GM23248 (cell line): ENCODE measurements at regions not wholly inside any gene's neighbourhood (a gene's known extent, or its start where the extent isn't known, plus 50 kb on each side); places are given as distances from the start of the nearest gene placed in this dataset.

ENCODE experiments used
- DNase-seq: peaks from one replicate; pipeline ENCODE4 v3.0.0-alpha.2; 2015
- H2AFZ ChIP-seq: fragments of 200-600 bp; sonication (generic); 2 replicates; pipeline ENCODE4 v1.6.1; 2016; ENCODE audit warnings: antibody characterized with exemption
- H3F3A ChIP-seq: fragments of 200-600 bp; sonication (generic); 2 replicates; pipeline ENCODE4 v1.6.1; 2016; ENCODE audit warnings: mild to moderate bottlenecking, antibody characterized with exemption, mixed run types; ENCODE audit not compliant: insufficient read depth
- H3K27ac ChIP-seq: fragments of 200-600 bp; sonication (generic); 2 replicates; pipeline ENCODE4 v1.5.1; 2016; ENCODE audit warnings: mild to moderate bottlenecking
- H3K27me3 ChIP-seq: fragments of 200-600 bp; sonication (generic); replicated peaks from 2 replicates; pipeline ENCODE4 v1.6.1; 2016; ENCODE audit warnings: mild to moderate bottlenecking; ENCODE audit not compliant: insufficient read depth
- H3K36me3 ChIP-seq: fragments of 200-600 bp; sonication (generic); 2 replicates; pipeline ENCODE4 v1.6.1; 2016; ENCODE audit warnings: low read depth, mild to moderate bottlenecking
- H3K4me1 ChIP-seq: fragments of 200-600 bp; sonication (generic); 2 replicates; pipeline ENCODE4 v1.6.1; 2016; ENCODE audit warnings: mild to moderate bottlenecking; ENCODE audit not compliant: insufficient read depth
- H3K4me2 ChIP-seq: fragments of 200-600 bp; sonication (generic); one replicate; pipeline ENCODE4 v1.6.1; 2016; ENCODE audit warnings: mild to moderate bottlenecking; ENCODE audit not compliant: unreplicated experiment
- H3K4me3 ChIP-seq: fragments of 200-600 bp; sonication (generic); 2 replicates; pipeline ENCODE4 v1.5.1; 2016; ENCODE audit warnings: mild to moderate bottlenecking
- H3K79me2 ChIP-seq: fragments of 200-600 bp; sonication (generic); 2 replicates; pipeline ENCODE4 v1.6.1; 2016; ENCODE audit warnings: mild to moderate bottlenecking; ENCODE audit not compliant: insufficient read depth
- H3K9ac ChIP-seq: fragments of 200-600 bp; sonication (generic); 2 replicates; pipeline ENCODE4 v1.6.1; 2016; ENCODE audit warnings: mild to moderate bottlenecking
- H3K9me2 ChIP-seq: fragments of 200-600 bp; sonication (generic); 2 replicates; pipeline ENCODE4 v1.6.1; 2016; ENCODE audit warnings: mixed run types, mild to moderate bottlenecking, moderate library complexity; ENCODE audit not compliant: insufficient read depth
- H3K9me3 ChIP-seq: fragments of 200-600 bp; sonication (generic); one replicate; pipeline ENCODE4 v1.6.1; 2017; ENCODE audit warnings: low read depth
- H4K20me1 ChIP-seq: fragments of 200-600 bp; sonication (generic); 2 replicates; pipeline ENCODE4 v1.6.0; 2016; ENCODE audit not compliant: insufficient read depth
- EZH2 ChIP-seq: fragments of 200-600 bp; sonication (generic); IDR thresholded peaks from 2 replicates; pipeline ENCODE4 v1.6.1; 2018; ENCODE audit warnings: antibody characterized with exemption, mild to moderate bottlenecking; ENCODE audit not compliant: insufficient read depth, poor library complexity, severe bottlenecking
- EZH2phosphoT487 ChIP-seq: fragments of 200-600 bp; sonication (generic); IDR thresholded peaks from 2 replicates; pipeline ENCODE4 v1.6.1; 2018; ENCODE audit warnings: antibody characterized with exemption, moderate library complexity, mild to moderate bottlenecking, low read depth; ENCODE audit not compliant: insufficient read depth
- WGBS, 2 experiments: methylation state at CpG; one replicate each; pipeline ENCODE4 v1.1.6; 2015 to 2017; ENCODE audit warnings: low lambda C conversion rate in 2 of 2, low coverage in 1 of 2; ENCODE audit errors: missing lambda C conversion rate in 2 of 2; 5-methylcytosine and 5-hydroxymethylcytosine counted together
- in situ Hi-C: fragments of 300-500 bp; cut with MboI; formaldehyde crosslinking; loops from 2 replicates; pipeline ENCODE4 v1.15.0; 2020

DNA sequence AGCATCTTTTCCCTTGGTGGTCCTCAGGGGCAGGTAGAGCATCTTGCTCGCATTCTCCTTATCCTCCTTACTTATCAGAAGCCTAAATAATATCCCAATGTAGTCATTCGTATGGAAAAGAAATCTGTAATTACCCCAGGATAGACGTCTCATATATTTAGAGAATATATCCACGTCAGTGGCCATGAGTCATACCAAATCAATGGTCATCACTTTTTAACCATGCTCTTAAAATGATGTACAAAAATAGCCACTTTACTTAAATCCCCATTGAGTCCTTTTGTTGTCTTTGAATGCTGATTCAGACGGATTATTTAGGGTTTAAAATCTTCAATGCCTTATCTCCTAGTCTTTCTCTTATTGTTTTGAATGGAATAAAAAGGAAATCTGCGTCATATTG, 231.7 kb upstream of the STXBP5 start:
- DNase-seq: peak; percentile 2
- WGBS, 2 experiments: 69 to 81% methylated on average over 6 of the region's 6 CpGs

DNA sequence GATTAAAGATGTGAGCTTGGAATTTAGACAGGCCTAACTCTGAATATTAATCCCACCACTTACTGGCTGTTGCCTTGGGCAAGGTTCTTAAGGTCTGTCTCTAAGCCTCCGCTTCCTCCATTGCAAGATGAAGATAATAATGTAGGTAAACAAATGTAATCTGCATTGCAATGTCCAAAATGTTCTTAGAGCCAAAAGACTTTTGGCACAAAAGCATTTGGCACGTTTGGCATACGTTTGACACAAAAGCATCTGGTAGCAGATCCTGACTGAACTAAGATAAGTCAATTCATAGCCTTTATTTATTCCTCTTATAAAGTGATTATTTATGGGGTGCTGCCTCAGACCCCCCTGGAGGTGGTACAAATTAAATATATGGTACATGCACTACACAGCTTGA, 229.9 kb upstream of the STXBP5 start:
- 75 to 81% methylated on average over 3 of the region's 3 CpGs for WGBS, 2 experiments

More for the DNA sequence above, 231.7 kb upstream of the STXBP5 start:
- in situ Hi-C loops: no loop called here
- Histone ChIP-seq H3F3A (peaks cover 9% of the 10 kb centered on the region; the same call in 1 of the 2 replicates), H3K36me3 (no peaks in the 10 kb centered on the region), H3K4me2 (no peak overlapping the region), H3K4me3 (no peak overlapping the region), H3K79me2 (no peaks in the 10 kb centered on the region), H2AFZ (no peak overlapping the region), H3K27me3 (no peaks in the 10 kb centered on the region), H4K20me1 (no peaks in the 10 kb centered on the region), H3K4me1 (peaks cover 20% of the 10 kb centered on the region), H3K27ac (no peak overlapping the region), H3K9ac (no peak overlapping the region), H3K9me2 (no peaks in the 10 kb centered on the region), H3K9me3 (no peaks in the 10 kb centered on the region)
- TF ChIP-seq EZH2phosphoT487 (no peak), EZH2 (no peak)

DNA sequence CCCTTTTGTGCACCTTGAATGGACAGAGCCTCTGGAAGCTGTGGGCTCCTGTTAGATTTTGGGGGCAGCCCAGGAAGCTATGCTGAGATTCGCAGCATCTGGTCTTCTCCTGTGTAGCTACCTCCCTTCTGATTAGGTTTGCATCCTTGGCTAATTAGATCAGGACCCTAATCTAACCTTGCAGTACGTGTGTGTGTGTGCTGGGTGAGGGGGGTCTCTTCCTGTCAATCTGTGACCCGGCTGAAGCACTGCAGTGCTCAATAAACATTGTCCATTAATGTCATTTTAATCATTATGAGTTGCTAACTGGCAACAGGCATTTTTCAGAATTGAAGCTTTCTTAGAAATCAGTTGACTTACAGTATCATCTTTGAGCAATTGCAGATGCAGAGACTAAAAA, 229.1 kb upstream of the STXBP5 start:
- Histone ChIP-seq H3K36me3 (no peaks in the 10 kb centered on the region), H3K9me2 (no peaks in the 10 kb centered on the region), H4K20me1 (no peaks in the 10 kb centered on the region), H3K9me3 (no peaks in the 10 kb centered on the region), H3K4me2 (no peak overlapping the region), H3K79me2 (no peaks in the 10 kb centered on the region), H3K27ac (no peak overlapping the region), H3K27me3 (no peaks in the 10 kb centered on the region), H2AFZ (no peak overlapping the region), H3K4me1 (0 out of 2 replicates have a peak, but pooled peaks cover 6% of the 10 kb centered on the region), H3F3A (no peaks in the 10 kb centered on the region), H3K9ac (no peak overlapping the region), H3K4me3 (no peak overlapping the region)
- 62 to 71% methylated on average over 3 of the region's 3 CpGs for WGBS, 2 experiments
- no peak for DNase-seq
- in situ Hi-C loops: no loop called here
- TF ChIP-seq EZH2phosphoT487: no peak

More for the DNA sequence above, 229.9 kb upstream of the STXBP5 start:
- Histone ChIP-seq H2AFZ (no peak overlapping the region), H3K27ac (no peak overlapping the region), H3K4me3 (no peak overlapping the region), H4K20me1 (no peaks in the 10 kb centered on the region), H3K9me2 (no peaks in the 10 kb centered on the region), H3K27me3 (no peaks in the 10 kb centered on the region), H3F3A (no peaks in the 10 kb centered on the region), H3K4me1 (0 out of 2 replicates have a peak, but pooled peaks cover 9% of the 10 kb centered on the region), H3K36me3 (no peaks in the 10 kb centered on the region), H3K4me2 (no peak overlapping the region), H3K9me3 (no peaks in the 10 kb centered on the region), H3K9ac (no peak overlapping the region), H3K79me2 (no peaks in the 10 kb centered on the region)
- no peak for DNase-seq
- TF ChIP-seq EZH2 (no peak), EZH2phosphoT487 (no peak)
- in situ Hi-C loops: no loop called here

DNA sequence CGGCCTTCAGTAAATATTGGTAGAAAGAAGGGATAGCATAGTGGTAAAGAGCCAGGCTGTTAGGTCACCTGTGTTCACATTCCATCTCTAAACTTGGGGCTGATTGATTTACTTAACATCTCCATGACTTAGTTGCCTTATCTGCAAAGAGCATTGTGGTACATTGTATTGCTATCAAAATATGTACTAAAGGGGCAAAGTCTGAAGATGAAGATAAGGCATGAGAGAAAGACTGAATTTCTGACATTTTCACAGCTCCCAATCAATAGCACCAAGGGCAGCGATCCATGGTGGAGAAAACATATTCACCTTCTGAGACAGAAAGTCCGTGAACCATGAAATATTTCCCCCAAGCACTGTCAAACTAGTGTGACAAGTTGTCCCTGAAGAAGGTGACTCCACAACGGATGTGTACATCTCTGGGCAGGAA, 223.3 kb upstream of the STXBP5 start:
- no peaks in the 10 kb centered on the region for H3K9me2 ChIP-seq
- no peak for TF ChIP-seq EZH2phosphoT487
- no peak for TF ChIP-seq EZH2

DNA sequence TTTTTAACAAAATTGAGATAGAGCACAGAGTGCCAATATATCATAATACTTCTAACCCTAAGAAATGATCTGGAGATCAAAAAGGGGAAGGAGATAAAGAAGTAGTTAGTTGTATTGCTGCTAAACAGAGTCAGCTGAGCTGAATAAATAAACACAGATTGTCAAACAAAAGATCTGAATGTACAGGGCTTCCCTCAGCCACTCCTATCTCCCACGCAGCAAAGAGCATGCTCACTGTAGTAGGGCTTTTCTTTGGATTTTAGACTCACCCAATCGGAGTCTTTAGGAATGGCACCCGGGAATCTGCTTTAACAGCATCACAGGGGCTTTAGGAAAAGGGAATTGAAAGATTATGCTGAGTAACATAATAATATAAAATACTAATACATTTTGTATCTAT, 222.2 kb upstream of the STXBP5 start:
- Histone ChIP-seq H3K36me3 (no peaks in the 10 kb centered on the region), H2AFZ (no peak overlapping the region), H3K4me1 (peaks cover 11% of the 10 kb centered on the region), H3K27me3 (no peaks in the 10 kb centered on the region), H4K20me1 (no peaks in the 10 kb centered on the region), H3F3A (no peaks in the 10 kb centered on the region), H3K4me3 (no peak overlapping the region), H3K9me3 (no peaks in the 10 kb centered on the region), H3K9me2 (no peaks in the 10 kb centered on the region), H3K79me2 (no peaks in the 10 kb centered on the region), H3K9ac (no peak overlapping the region), H3K4me2 (no peak overlapping the region), H3K27ac (no peak overlapping the region)
- no peak for TF ChIP-seq EZH2
- no peak for TF ChIP-seq EZH2phosphoT487
- in situ Hi-C loops: no loop called here
- WGBS, 2 experiments: 72 to 78% methylated on average over 3 of the region's 3 CpGs
- DNase-seq: no peak

More for the DNA sequence above, 223.3 kb upstream of the STXBP5 start:
- no peak overlapping the region for H3K4me2 ChIP-seq
- peaks cover 11% of the 10 kb centered on the region for H3K4me1 ChIP-seq
- H3K27me3 ChIP-seq: no peaks in the 10 kb centered on the region
- H3K9ac ChIP-seq: no peak overlapping the region
- H4K20me1 ChIP-seq: no peaks in the 10 kb centered on the region
- H3K27ac ChIP-seq: no peak overlapping the region
- in situ Hi-C loops: no loop called here
- no peaks in the 10 kb centered on the region for H3F3A ChIP-seq
- no peak overlapping the region for H3K4me3 ChIP-seq
- H3K36me3 ChIP-seq: no peaks in the 10 kb centered on the region
- no peaks in the 10 kb centered on the region for H3K79me2 ChIP-seq
- H2AFZ ChIP-seq: no peak overlapping the region
- DNase-seq: no peak
- H3K9me3 ChIP-seq: no peaks in the 10 kb centered on the region
- WGBS, 2 experiments: 83 to 91% methylated on average over 4 of the region's 4 CpGs
